Memory B cell (primary cell): ENCODE measurements at regions not wholly inside any gene's neighbourhood (a gene's known extent, or its start where the extent isn't known, plus 50 kb on each side); places are given as distances from the start of the nearest gene placed in this dataset.

Experiments
- ATAC-seq: fragments of 150-1000 bp; cut with Tn5 transposase; 2 replicates; pipeline ENCODE4 v1.10.0; 2021; ENCODE audit warnings: low read depth, mild to moderate bottlenecking, moderate library complexity
- DNase-seq, 2 donors: peaks; one replicate each; pipeline ENCODE4 v3.0.0; 2022; ENCODE audit warnings: low spot score in 2 of 2
- H3K27ac Mint-ChIP-seq: one replicate; pipeline ENCODE4 v1.8.0; 2022; ENCODE audit warnings: mild to moderate bottlenecking, moderate library complexity, mixed read lengths
- H3K27me3 Mint-ChIP-seq: one replicate; pipeline ENCODE4 v1.8.0; 2022; ENCODE audit warnings: mixed read lengths
- H3K36me3 Mint-ChIP-seq: one replicate; pipeline ENCODE4 v1.8.0; 2022; ENCODE audit warnings: mild to moderate bottlenecking, mixed read lengths
- H3K4me1 Mint-ChIP-seq: one replicate; pipeline ENCODE4 v1.8.0; 2022; ENCODE audit warnings: mixed read lengths
- H3K4me3 Mint-ChIP-seq: one replicate; pipeline ENCODE4 v1.8.0; 2022; ENCODE audit warnings: mild to moderate bottlenecking, moderate library complexity, mixed read lengths
- H3K9me3 Mint-ChIP-seq: one replicate; pipeline ENCODE4 v1.8.0; 2022; ENCODE audit warnings: mixed read lengths

DNA sequence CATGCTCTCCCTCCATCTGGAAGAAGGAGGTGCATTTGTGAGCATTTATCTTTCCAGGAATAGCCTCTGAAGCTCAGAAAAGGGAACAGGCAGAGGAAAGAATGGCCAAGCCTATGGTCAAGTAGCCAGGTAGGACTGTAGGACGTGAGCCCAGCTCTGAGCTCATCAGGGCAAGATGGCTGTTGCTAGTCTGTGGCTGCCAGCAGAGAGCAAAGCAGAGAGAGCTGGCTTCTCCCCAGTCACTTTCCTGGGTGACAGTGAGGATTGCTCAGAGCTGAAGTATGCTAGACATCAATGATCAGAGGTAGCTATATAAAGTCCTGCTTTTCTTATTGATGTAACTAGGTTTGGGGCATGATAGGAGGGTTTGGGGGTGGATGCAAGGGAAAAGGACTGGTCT is 146.1 kb upstream of the SLC24A5 start:
- no peaks in the 10 kb centered on the region for H3K4me1 Mint-ChIP-seq
- H3K27ac Mint-ChIP-seq: no peak overlapping the region
- DNase-seq (no peak), ATAC-seq (no peak)
- no peaks in the 10 kb centered on the region for H3K36me3 Mint-ChIP-seq
- H3K4me3 Mint-ChIP-seq: no peak overlapping the region
- peaks cover 6% of the 10 kb centered on the region for H3K27me3 Mint-ChIP-seq
- peaks cover 3% of the 10 kb centered on the region for H3K9me3 Mint-ChIP-seq

DNA sequence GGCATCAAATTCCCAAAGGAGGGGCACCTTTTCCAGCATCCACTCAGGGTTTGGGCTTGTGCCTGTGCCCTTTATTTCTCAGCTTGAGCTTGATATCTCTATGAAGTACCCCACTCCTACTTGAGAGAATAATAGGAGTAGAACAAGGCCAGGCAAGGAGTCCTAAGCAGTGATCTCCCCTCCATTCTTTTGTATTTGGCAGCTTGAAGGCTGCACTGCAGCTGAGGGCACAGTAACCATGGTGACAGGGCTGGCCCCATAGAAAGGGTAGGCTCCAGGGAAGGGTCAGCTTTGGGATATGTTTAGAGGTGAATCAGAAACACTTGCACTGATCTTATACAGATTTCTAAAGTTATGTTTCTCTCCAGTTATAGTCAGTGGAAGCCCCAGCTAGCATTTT is 145.4 kb upstream of the SLC24A5 start:
- DNase-seq (no peak), ATAC-seq (no peak)
- Mint-ChIP-seq H3K4me3 (no peak overlapping the region), H3K9me3 (peaks cover 3% of the 10 kb centered on the region), H3K27ac (no peak overlapping the region), H3K36me3 (no peaks in the 10 kb centered on the region), H3K4me1 (no peaks in the 10 kb centered on the region), H3K27me3 (peaks cover 8% of the 10 kb centered on the region)

DNA sequence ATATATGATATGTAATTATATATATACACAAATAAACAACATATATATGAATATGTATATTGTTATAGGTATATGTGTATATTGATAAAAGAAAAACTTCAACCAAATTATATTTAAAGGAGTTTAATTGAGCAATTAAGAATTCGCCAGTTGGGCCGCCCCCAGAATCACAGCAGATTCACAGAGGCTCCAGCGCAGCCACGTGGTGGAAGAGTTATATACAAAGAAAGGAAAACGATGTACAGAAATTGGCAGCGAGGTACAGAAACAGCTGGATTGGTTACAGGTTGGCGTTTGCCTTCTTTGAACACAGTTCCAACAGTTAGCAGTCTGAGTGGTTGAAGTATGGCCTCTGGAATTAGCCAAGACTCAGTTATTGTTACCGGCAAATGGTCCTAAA is 137.3 kb upstream of the SLC24A5 start:
- ATAC-seq (no peak), DNase-seq (no peak)
- Mint-ChIP-seq H3K27me3 (peaks cover 3% of the 10 kb centered on the region), H3K4me3 (no peak overlapping the region), H3K9me3 (peaks cover 2% of the 10 kb centered on the region), H3K4me1 (no peaks in the 10 kb centered on the region), H3K27ac (no peak overlapping the region), H3K36me3 (no peaks in the 10 kb centered on the region)

DNA sequence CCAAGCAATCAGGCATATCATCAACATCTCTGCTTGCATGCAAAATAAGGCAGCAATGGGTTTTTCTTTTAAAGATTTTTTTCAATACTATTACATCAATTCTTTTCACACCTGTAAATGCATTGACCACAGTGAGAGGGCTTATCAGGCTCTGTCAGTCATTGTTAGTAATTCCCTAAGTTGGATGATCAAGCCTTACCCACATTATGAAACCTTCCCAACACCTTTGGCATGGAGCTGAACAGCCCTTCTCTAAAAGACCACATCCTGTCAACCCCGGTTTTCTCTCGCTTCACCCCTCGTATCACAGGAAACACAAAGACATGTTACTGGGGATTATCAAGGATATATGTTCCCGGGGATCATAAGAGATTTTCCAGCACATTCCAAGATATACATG is 135.2 kb upstream of the SLC24A5 start:
- peaks cover 1% of the 10 kb centered on the region for H3K27me3 Mint-ChIP-seq
- ATAC-seq (no peak), DNase-seq (no peak)
- H3K9me3 Mint-ChIP-seq: no peaks in the 10 kb centered on the region
- no peak overlapping the region for H3K27ac Mint-ChIP-seq
- no peak overlapping the region for H3K4me3 Mint-ChIP-seq
- H3K36me3 Mint-ChIP-seq: no peaks in the 10 kb centered on the region
- no peaks in the 10 kb centered on the region for H3K4me1 Mint-ChIP-seq

DNA sequence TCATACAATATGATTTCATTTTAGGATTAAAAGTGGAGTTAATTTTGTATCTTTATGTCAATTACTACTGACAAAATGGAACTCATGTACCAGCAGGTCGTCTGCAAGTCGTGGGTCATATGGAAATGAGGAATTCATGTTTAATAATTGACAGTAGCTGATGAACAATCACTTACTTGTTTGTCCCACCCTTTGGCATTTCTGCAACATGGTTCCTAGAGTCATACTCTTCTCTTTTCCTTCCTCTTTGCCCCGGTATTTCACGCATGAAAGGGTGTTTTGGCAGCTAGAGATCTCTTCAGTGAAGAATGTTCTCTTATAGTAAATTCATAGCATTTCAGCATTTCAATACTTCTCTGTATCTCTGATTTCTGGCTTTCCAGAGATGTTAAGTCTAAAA is 133.3 kb upstream of the SLC24A5 start:
- Mint-ChIP-seq H3K27me3 (peaks cover 1% of the 10 kb centered on the region), H3K9me3 (no peaks in the 10 kb centered on the region), H3K36me3 (no peaks in the 10 kb centered on the region), H3K4me3 (no peak overlapping the region), H3K4me1 (no peaks in the 10 kb centered on the region), H3K27ac (no peak overlapping the region)
- no peak for ATAC-seq
- no peak for DNase-seq

DNA sequence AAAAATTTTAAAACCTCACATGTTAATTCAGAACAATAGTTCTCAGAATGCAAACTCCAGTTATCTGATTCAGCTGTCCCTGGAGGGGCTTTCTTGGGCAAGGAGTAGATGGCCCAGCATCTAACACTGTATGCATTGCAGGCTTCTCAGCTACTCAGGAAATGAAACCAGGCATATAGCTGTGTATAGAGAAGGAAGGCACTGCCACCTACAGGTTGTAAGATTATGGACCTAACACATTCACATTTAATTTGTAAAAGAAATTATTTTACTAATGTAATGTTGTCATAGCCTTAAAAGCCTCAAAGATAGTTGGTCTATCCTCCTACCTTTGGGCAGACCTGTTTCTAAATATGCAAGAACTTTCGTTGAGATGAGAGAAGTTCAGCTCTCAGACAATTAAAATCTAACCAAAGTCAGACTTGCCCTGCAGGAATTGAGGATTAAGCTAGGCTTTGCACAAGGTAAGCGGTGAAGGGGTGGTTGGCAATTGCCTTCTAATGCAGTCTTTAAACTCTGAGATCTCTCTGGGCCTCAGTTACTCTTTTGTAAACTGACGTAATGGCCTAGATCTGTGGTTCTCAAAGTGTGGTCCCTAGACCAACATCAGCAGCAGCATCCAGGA is 132.8 kb upstream of the SLC24A5 start:
- peak; percentile 73 for ATAC-seq
- DNase-seq: peak in 1 of 2 donors; percentile 21
- H3K4me3 Mint-ChIP-seq: no peak overlapping the region
- peaks cover 1% of the 10 kb centered on the region for H3K27me3 Mint-ChIP-seq
- no peaks in the 10 kb centered on the region for H3K36me3 Mint-ChIP-seq
- H3K4me1 Mint-ChIP-seq: no peaks in the 10 kb centered on the region
- H3K27ac Mint-ChIP-seq: no peak overlapping the region
- no peaks in the 10 kb centered on the region for H3K9me3 Mint-ChIP-seq

DNA sequence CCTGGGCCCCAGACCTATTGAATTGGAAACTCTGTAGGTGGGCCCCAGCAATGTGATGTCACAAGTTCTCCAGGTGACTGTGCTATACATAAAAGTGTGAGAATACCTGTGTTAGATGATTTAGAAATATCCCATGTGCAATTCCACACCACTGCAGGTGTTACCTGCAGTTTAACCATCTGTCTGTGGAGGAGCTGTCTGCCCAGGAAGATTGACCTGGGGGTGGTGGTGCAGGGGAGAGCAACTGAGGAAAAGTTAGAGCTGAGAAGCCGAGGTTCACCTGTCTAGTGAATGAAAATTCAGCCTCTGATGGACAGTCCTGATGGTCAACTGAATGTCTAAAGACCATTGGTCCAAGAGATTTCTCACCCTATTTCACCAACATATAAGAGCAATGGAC is 132.2 kb upstream of the SLC24A5 start:
- Mint-ChIP-seq H3K27ac (no peak overlapping the region), H3K4me1 (no peaks in the 10 kb centered on the region), H3K36me3 (no peaks in the 10 kb centered on the region), H3K9me3 (no peaks in the 10 kb centered on the region), H3K27me3 (peaks cover 1% of the 10 kb centered on the region), H3K4me3 (no peak overlapping the region)
- DNase-seq (no peak), ATAC-seq (no peak)

DNA sequence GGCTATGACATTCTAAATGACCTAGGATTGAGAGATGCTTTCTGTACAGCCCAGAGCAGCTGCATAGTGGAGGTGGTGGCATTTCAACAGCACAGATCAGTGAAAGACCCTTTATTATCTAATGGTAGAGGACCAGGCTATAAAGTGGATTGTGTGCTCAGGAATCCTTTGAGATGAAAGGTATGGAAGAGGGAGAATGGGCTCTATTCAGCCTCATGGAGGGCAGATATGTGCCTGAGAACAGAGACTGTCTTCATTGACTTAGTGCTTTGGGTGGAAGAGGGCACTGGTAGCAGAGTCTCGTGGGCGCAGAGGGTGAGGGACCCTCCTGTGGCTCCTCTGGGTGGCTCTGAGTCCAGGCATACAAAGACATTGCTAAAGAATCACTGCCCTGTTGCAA is 130.0 kb upstream of the SLC24A5 start:
- no peak for ATAC-seq
- Mint-ChIP-seq H3K4me1 (no peaks in the 10 kb centered on the region), H3K9me3 (no peaks in the 10 kb centered on the region), H3K27me3 (no peaks in the 10 kb centered on the region), H3K36me3 (no peaks in the 10 kb centered on the region), H3K27ac (no peak overlapping the region), H3K4me3 (no peak overlapping the region)
- no peak for DNase-seq

DNA sequence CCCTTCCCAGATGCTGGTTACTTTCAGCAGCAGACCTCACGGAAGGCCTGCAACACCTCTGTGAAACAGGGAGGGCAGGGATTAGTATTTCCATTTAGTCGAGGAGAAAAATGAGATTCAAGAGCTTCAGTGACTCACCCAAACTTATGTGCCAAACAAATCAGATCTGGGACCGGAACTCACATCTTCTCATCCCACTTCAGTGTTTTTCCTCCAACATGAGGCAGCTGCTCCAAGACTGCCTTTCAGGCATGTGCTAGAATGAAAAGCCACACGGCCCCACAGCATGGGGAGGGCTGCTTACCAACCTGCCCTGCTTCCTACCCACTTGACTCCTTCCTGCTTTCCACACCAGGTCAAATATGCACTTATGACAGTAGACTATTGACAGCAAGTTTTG is 129.4 kb upstream of the SLC24A5 start:
- no peaks in the 10 kb centered on the region for H3K4me1 Mint-ChIP-seq
- H3K9me3 Mint-ChIP-seq: no peaks in the 10 kb centered on the region
- H3K36me3 Mint-ChIP-seq: no peaks in the 10 kb centered on the region
- DNase-seq (no peak), ATAC-seq (no peak)
- H3K4me3 Mint-ChIP-seq: no peak overlapping the region
- no peak overlapping the region for H3K27ac Mint-ChIP-seq
- no peaks in the 10 kb centered on the region for H3K27me3 Mint-ChIP-seq

DNA sequence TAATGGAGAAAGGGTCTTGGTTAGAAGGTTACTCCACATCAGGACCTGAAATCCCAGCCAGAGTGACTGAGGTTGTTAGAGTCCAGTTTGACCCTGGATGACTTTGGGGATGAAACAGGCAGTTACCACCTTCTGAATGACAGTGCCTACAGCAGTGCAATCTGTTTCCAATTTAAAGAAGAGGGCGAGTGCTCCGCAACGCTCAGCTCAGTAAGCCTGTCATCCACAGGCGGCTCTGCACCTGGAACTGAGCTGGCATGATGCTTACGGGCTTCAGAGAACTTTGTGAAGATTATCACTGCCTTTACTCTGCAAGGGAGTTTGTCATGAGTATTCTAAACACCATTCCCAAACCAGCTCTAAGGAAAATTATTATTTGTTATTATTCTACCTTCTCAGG is 127.7 kb upstream of the SLC24A5 start:
- Mint-ChIP-seq H3K27me3 (no peaks in the 10 kb centered on the region), H3K4me3 (no peak overlapping the region), H3K9me3 (no peaks in the 10 kb centered on the region), H3K4me1 (no peaks in the 10 kb centered on the region), H3K36me3 (no peaks in the 10 kb centered on the region), H3K27ac (no peak overlapping the region)
- DNase-seq (no peak), ATAC-seq (no peak)

DNA sequence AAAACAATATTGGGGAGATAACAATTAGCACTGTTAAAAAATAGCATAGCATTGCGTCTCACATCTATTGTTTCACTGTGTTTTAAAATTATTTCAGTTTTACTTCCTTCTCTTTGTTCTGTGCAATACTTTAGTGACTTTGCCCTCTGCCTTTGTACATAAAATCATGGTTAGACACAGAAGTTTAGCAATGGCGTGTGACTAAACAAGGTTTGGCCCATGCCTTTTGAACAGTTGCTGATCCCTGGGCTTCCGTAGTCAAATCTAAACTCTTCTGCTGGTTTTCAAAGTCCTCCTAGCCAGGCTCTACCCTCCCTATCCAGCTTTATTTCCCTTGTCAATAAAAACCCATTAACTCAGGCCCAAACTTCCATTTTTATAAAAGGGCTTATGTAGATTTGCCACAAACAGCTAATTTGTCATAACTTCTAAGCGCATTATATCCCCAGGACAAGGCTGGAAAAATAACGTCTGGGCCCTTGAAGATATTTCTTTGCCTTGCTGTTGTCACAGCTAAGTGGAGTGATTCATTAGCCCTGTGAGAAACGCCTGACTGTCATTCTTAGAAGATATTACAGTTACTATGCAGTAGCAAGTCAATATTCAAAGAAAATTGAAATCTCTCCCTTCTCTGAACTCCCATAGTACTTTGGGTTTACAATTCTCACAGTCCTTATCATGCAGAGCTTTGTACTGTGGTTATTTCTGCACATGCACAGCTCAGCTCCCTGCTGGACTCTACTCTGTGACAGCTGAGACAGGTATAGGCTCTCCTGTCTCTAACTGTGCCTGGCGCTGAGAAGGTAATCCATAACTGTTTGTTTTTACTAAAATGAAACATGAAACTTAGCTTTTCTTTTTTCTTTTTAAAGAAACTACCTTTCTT is 123.4 kb upstream of the SLC24A5 start:
- no peaks in the 10 kb centered on the region for H3K36me3 Mint-ChIP-seq
- H3K4me3 Mint-ChIP-seq: no peak overlapping the region
- H3K27me3 Mint-ChIP-seq: no peaks in the 10 kb centered on the region
- H3K4me1 Mint-ChIP-seq: peaks cover 8% of the 10 kb centered on the region
- DNase-seq: no peak
- no peak overlapping the region for H3K27ac Mint-ChIP-seq
- no peak for ATAC-seq
- no peaks in the 10 kb centered on the region for H3K9me3 Mint-ChIP-seq

DNA sequence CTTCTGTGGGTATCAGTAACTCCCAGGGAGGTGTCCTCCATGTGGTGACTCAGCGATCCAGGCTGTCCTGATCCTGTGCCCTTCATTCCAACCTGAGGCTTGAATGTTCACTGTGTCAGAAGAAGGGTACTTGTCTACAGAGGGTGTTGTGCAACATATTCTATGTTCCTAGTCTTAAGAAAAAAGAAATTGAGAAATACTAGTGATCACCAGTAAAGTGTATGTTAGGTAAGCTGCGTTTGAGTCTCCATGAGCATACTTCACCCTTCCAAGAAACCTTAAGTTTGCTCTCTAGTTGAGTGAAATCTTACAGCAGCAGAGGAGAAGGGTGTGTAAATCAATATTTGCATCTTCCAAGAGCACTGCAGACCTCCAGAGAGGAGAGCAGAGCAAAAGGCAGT is 122.2 kb upstream of the SLC24A5 start:
- H3K4me3 Mint-ChIP-seq: no peak overlapping the region
- H3K9me3 Mint-ChIP-seq: no peaks in the 10 kb centered on the region

DNA sequence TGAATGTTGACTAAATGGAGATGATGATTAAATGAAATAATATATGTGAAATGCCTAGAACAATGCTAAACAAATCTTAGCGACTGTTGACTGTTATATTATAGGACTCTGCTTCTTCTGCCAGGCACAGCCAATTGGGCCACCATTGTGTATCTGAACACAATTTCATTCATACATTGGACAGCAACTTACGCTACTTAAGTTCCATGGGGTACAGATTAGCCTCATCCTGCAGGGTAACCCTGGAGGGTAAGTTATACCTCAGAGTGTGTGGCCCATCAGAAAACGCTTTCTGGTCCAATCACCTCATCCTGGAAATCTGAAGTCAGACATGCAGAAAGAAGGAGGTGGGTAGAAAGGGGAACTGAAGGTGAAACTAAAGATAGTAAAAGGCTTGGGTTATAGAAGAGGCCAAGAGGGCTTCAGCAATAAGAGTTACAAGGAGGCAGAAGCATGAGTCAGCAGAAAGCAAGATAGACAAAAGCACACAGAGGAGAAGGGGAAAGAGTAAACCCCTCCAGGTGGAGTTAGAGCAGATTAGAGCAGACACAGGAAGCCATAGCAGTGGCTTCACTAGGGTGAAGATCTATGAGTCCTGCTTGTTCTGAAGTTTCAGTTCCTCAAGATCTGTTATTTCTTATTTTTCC is 119.3 kb upstream of the SLC24A5 start:
- no peaks in the 10 kb centered on the region for H3K9me3 Mint-ChIP-seq
- H3K27ac Mint-ChIP-seq: peak overlapping the region; percentile 1
- peaks cover 11% of the 10 kb centered on the region for H3K4me1 Mint-ChIP-seq
- H3K27me3 Mint-ChIP-seq: no peaks in the 10 kb centered on the region
- no peaks in the 10 kb centered on the region for H3K36me3 Mint-ChIP-seq
- no peak overlapping the region for H3K4me3 Mint-ChIP-seq
- DNase-seq: no peak
- peak; percentile 48 for ATAC-seq

More for the DNA sequence above, 122.2 kb upstream of the SLC24A5 start:
- Mint-ChIP-seq H3K27me3 (no peaks in the 10 kb centered on the region), H3K36me3 (no peaks in the 10 kb centered on the region), H3K27ac (no peak overlapping the region), H3K4me1 (peaks cover 11% of the 10 kb centered on the region)
- DNase-seq (no peak), ATAC-seq (no peak)

DNA sequence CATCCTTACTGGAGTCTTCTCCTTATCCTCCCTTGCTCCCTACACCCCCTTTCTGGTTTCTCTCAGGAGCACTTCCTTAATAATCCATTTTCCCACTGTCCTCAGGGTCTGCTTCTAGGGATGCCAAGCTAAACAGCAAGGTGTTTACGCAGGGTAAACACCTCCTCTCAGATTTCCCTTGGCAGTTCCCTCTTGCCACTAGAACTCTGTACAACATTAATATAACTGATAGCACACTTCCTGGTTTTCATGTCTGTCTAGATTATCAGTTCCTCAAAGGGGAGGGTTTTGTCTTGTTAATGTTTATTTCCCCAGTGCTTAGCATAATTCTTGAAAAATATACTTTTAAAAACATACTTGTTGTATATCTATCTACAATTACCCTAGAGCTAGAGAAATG is 118.0 kb upstream of the SLC24A5 start:
- ATAC-seq: no peak
- peaks cover 11% of the 10 kb centered on the region for H3K4me1 Mint-ChIP-seq
- H3K9me3 Mint-ChIP-seq: no peaks in the 10 kb centered on the region
- H3K27ac Mint-ChIP-seq: peak overlapping the region; percentile 39
- H3K36me3 Mint-ChIP-seq: no peaks in the 10 kb centered on the region
- H3K4me3 Mint-ChIP-seq: no peak overlapping the region
- H3K27me3 Mint-ChIP-seq: no peaks in the 10 kb centered on the region
- DNase-seq: no peak
